Caco-2 (cell line): ENCODE measurements at regions not wholly inside any gene's neighbourhood (a gene's known extent, or its start where the extent isn't known, plus 50 kb on each side); places are given as distances from the start of the nearest gene placed in this dataset.

Source experiments
- BruUV-seq: library from RNA; stranded (reverse); fragments of 400-500 nt; replicated peaks from 2 replicates; lab custom pipeline; 2021; lab: Mats Ljungman, UMichigan
- CTCF ChIA-PET: fragments of 300-600 bp; sonication (Branson Sonifier 250); formaldehyde crosslinking; loops from one replicate; lab custom pipeline; 2022; ENCODE audit warnings: antibody characterized with exemption; lab: Charles Lee
- POLR2A ChIA-PET: fragments of 300-600 bp; sonication (Branson Sonifier 250); formaldehyde crosslinking; loops from one replicate; lab custom pipeline; 2022; ENCODE audit warnings: antibody characterized with exemption; lab: Charles Lee
- DNase-seq, 2 experiments: peaks; one replicate each; pipeline versions ENCODE4 v3.0.0 to v3.0.0-alpha.2; 2020 to 2022
- H3K27me3 ChIP-seq: replicated peaks from 2 replicates; pipeline ENCODE4 v1.6.0; 2011; ENCODE audit warnings: low read length; ENCODE audit not compliant: control insufficient read depth, insufficient read depth
- H3K36me3 ChIP-seq: 2 replicates; pipeline ENCODE4 v1.5.1; 2011; ENCODE audit warnings: low read length; ENCODE audit not compliant: control insufficient read depth, insufficient read depth
- H3K4me1 ChIP-seq: fragments of 250-450 bp; sonication (Bioruptor Pico); 2 replicates; pipeline ENCODE4 v1.5.1; 2020; ENCODE audit warnings: mild to moderate bottlenecking
- H3K4me3 ChIP-seq: 2 replicates; pipeline ENCODE4 v1.5.1; 2011; ENCODE audit warnings: low read depth, mild to moderate bottlenecking, control low read depth, low read length
- H3K9me3 ChIP-seq: fragments of 250-450 bp; sonication (Bioruptor Pico); 2 replicates; pipeline ENCODE4 v1.5.1; 2020; ENCODE audit warnings: mild to moderate bottlenecking, moderate library complexity
- H3K27ac Mint-ChIP-seq: one replicate; pipeline ENCODE4 v1.8.0; 2022; ENCODE audit warnings: mixed read lengths; ENCODE audit not compliant: unreplicated experiment
- H3K27me3 Mint-ChIP-seq: one replicate; pipeline ENCODE4 v1.8.0; 2022; ENCODE audit warnings: mixed read lengths; ENCODE audit not compliant: insufficient read depth, unreplicated experiment
- H3K36me3 Mint-ChIP-seq: one replicate; pipeline ENCODE4 v1.8.0; 2022; ENCODE audit warnings: mild to moderate bottlenecking, mixed read lengths; ENCODE audit not compliant: insufficient read depth, unreplicated experiment
- H3K4me1 Mint-ChIP-seq: one replicate; pipeline ENCODE4 v1.8.0; 2022; ENCODE audit warnings: low read depth, mixed read lengths; ENCODE audit not compliant: unreplicated experiment
- H3K4me3 Mint-ChIP-seq: one replicate; pipeline ENCODE4 v1.8.0; 2022; ENCODE audit warnings: mild to moderate bottlenecking, moderate library complexity, mixed read lengths; ENCODE audit not compliant: unreplicated experiment
- H3K9me3 Mint-ChIP-seq: one replicate; pipeline ENCODE4 v1.8.0; 2022; ENCODE audit warnings: mixed read lengths; ENCODE audit not compliant: unreplicated experiment
- CTCF ChIP-seq, 2 experiments: fragments of 200-600 bp in 1 of 2; IDR thresholded peaks; 1 replicate in 1 of 2; 2 replicates in 1 of 2; pipeline versions ENCODE4 v1.5.1 to v1.8.0; 2011 to 2022; ENCODE audit warnings: antibody characterized with exemption in 1 of 2, control low read depth in 1 of 2, inconsistent platforms in 1 of 2, low read depth in 1 of 2, low read length in 1 of 2, mild to moderate bottlenecking in 1 of 2, moderate library complexity in 1 of 2; ENCODE audit not compliant: insufficient read depth in 1 of 2, severe bottlenecking in 1 of 2, unreplicated experiment in 1 of 2
- intact Hi-C: fragments of 100-400 bp; cut with micrococcal nuclease; formaldehyde crosslinking; loops from one replicate; pipeline ENCODE4 v1.10.0; 2022; ENCODE audit not compliant: unreplicated experiment

GRCh38 chr20:7217606-7218005 lies 450.1 kb downstream of the BMP2 start:
- POLR2A ChIA-PET: no interaction called here
- BruUV-seq: no TSS peak
- Mint-ChIP-seq H3K9me3 (no peaks in the 10 kb centered on the region), H3K27me3 (no peaks in the 10 kb centered on the region), H3K4me1 (no peaks in the 10 kb centered on the region), H3K36me3 (no peaks in the 10 kb centered on the region), H3K27ac (no peak overlapping the region), H3K4me3 (no peak overlapping the region)
- no peaks in the 10 kb centered on the region for H3K9me3 ChIP-seq
- DNase-seq: no peak
- H3K4me1 ChIP-seq: no peaks in the 10 kb centered on the region
- TF ChIP-seq CTCF (IDR thresholded peaks at IDR 0.05; ENCODE audit: insufficient read depth in 1 of 2, low read depth in 1 of 2, low read length in 1 of 2, severe bottlenecking in 1 of 2, unreplicated experiment in 1 of 2): no peak
- CTCF ChIA-PET: no interaction called here
- no peaks in the 10 kb centered on the region for H3K27me3 ChIP-seq
- no peaks in the 10 kb centered on the region for H3K36me3 ChIP-seq
- H3K4me3 ChIP-seq: no peak overlapping the region
- intact Hi-C loops: no loop called here

DNA sequence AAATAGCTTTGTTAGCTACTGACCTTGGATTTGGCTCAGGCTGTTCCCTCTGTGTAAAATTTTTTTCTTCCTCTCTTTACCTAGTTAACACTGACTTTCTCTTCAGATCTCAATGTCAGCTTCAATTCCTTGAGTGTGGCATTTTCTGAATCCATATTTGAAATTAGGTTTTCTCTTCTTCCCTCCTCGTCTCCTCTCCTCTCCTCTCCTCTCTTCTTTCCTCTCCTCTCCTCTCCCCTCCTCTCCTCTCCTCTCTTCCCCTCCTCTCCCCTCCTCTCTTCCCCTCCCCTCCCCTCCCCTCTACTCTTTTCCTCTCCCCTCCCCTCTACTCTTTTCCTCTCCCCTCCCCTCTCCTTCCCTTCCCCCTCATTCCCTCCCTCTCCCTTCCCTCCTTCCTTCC lies 453.3 kb downstream of the BMP2 start:
- no peaks in the 10 kb centered on the region for H3K27me3 ChIP-seq

DNA sequence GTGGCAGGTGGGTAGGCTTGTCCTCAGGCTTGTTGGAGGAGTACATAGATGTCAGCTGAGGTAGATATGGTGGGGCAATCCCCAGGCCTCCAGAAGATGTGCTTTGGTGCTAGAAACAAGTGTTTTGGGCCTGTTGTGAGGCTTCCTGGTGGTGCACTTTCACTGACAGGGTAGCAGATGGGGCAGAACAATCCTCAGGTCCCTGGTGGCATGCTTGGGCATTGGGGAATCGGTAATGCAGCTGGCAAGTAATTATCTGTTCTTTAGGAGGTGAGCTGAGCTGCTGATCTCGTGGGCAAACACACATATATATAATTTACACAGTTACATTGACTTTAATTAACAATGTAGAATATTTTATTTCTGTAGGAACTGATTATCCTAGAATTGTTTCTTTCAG lies 458.7 kb downstream of the BMP2 start:
- Mint-ChIP-seq H3K4me1 (no peaks in the 10 kb centered on the region), H3K9me3 (no peaks in the 10 kb centered on the region), H3K27me3 (no peaks in the 10 kb centered on the region), H3K4me3 (no peak overlapping the region), H3K27ac (no peak overlapping the region), H3K36me3 (no peaks in the 10 kb centered on the region)
- intact Hi-C loops: no loop called here
- H3K4me3 ChIP-seq: no peak overlapping the region
- BruUV-seq: no TSS peak
- ChIA-PET CTCF (no interaction called here), POLR2A (no interaction called here)
- no peaks in the 10 kb centered on the region for H3K4me1 ChIP-seq
- peaks cover 10% of the 10 kb centered on the region; the same call in 1 of the 2 replicates for H3K9me3 ChIP-seq
- no peaks in the 10 kb centered on the region for H3K36me3 ChIP-seq
- H3K27me3 ChIP-seq: no peaks in the 10 kb centered on the region
- no peak for DNase-seq
- no peak for TF ChIP-seq CTCF (IDR thresholded peaks at IDR 0.05; ENCODE audit: insufficient read depth in 1 of 2, low read depth in 1 of 2, low read length in 1 of 2, severe bottlenecking in 1 of 2, unreplicated experiment in 1 of 2)

More for the DNA sequence above, 453.3 kb downstream of the BMP2 start:
- Histone ChIP-seq H3K4me3 (no peak overlapping the region), H3K9me3 (peaks cover 10% of the 10 kb centered on the region; the same call in 1 of the 2 replicates), H3K36me3 (no peaks in the 10 kb centered on the region), H3K4me1 (no peaks in the 10 kb centered on the region)
- H3K4me1 Mint-ChIP-seq: no peaks in the 10 kb centered on the region
- no peaks in the 10 kb centered on the region for H3K27me3 Mint-ChIP-seq
- DNase-seq: no peak
- TF ChIP-seq CTCF (IDR thresholded peaks at IDR 0.05; ENCODE audit: insufficient read depth in 1 of 2, low read depth in 1 of 2, low read length in 1 of 2, severe bottlenecking in 1 of 2, unreplicated experiment in 1 of 2): no peak
- H3K27ac Mint-ChIP-seq: no peak overlapping the region
- intact Hi-C loops: no loop called here
- H3K36me3 Mint-ChIP-seq: no peaks in the 10 kb centered on the region
- no peaks in the 10 kb centered on the region for H3K9me3 Mint-ChIP-seq
- no TSS peak for BruUV-seq
- H3K4me3 Mint-ChIP-seq: no peak overlapping the region
- ChIA-PET POLR2A (no interaction called here), CTCF (no interaction called here)
